Amygdala (tissue), 56 donors: ENCODE measurements at regions not wholly inside any gene's neighbourhood (a gene's known extent, or its start where the extent isn't known, plus 50 kb on each side); places are given as distances from the start of the nearest gene placed in this dataset.

Source experiments
- DNase-seq, 56 donors: peaks; one replicate each; lab custom pipeline; 2025; lab: John Stamatoyannopoulos, UW

- peak in 16 of 56 donors; percentile 3 to 53 (median 30) for DNase-seq
Observed at GRCh38 chr7:52088008-52088901, 771.6 kb upstream of the COBL start.

GRCh38 chr7:52085610-52086009, 769.0 kb upstream of the COBL start:
- DNase-seq: no peak

GRCh38 chr7:52080493-52080892, 763.9 kb upstream of the COBL start:
- no peak for DNase-seq

GRCh38 chr7:52079726-52080125, 763.1 kb upstream of the COBL start:
- no peak for DNase-seq

GRCh38 chr7:52077571-52077970, 761.0 kb upstream of the COBL start:
- DNase-seq: no peak

GRCh38 chr7:52074912-52075311, 758.3 kb upstream of the COBL start:
- no peak for DNase-seq

GRCh38 chr7:52074071-52074470, 757.5 kb upstream of the COBL start:
- DNase-seq: no peak

GRCh38 chr7:52071744-52072143, 755.1 kb upstream of the COBL start:
- DNase-seq: no peak

- no peak for DNase-seq
Observed at GRCh38 chr7:52064493-52064892, 747.9 kb upstream of the COBL start.

- no peak for DNase-seq
Observed at GRCh38 chr7:52061666-52062065, 745.1 kb upstream of the COBL start.

GRCh38 chr7:52053525-52053924, 736.9 kb upstream of the COBL start:
- DNase-seq: no peak

GRCh38 chr7:52030722-52031121, 714.1 kb upstream of the COBL start:
- DNase-seq: no peak

GRCh38 chr7:52026140-52026539, 709.5 kb upstream of the COBL start:
- DNase-seq: no peak

GRCh38 chr7:52021343-52021742, 704.7 kb upstream of the COBL start:
- DNase-seq: no peak

GRCh38 chr7:52018680-52019054, 702.1 kb upstream of the COBL start:
- DNase-seq: no peak

- peak in 1 of 56 donors; percentile 9 for DNase-seq
Observed at GRCh38 chr7:52017802-52018679, 701.4 kb upstream of the COBL start.

- no peak for DNase-seq
Observed at GRCh38 chr7:52009181-52009580, 692.6 kb upstream of the COBL start.

- no peak for DNase-seq
Observed at GRCh38 chr7:52006674-52007073, 690.1 kb upstream of the COBL start.

- no peak for DNase-seq
Observed at GRCh38 chr7:52005613-52006012, 689.0 kb upstream of the COBL start.

GRCh38 chr7:51995596-51996179, 679.1 kb upstream of the COBL start:
- no peak for DNase-seq

- DNase-seq: no peak
Observed at GRCh38 chr7:51982653-51983052, 666.0 kb upstream of the COBL start.
